Kidney (tissue), 13 donors: ENCODE measurements at regions not wholly inside any gene's neighbourhood (a gene's known extent, or its start where the extent isn't known, plus 50 kb on each side); places are given as distances from the start of the nearest gene placed in this dataset.

Experiments used
- DNase-seq, 5 donors: peaks; one replicate each; pipeline ENCODE4 v3.0.0-alpha.2; 2013 to 2020
- FAIRE-seq: peaks from 2 replicates; lab custom pipeline; 2012; peaks lifted over from hg19 to GRCh38; lab: Jason Lieb, UNC
- H3K27ac ChIP-seq, 2 donors: one replicate each; pipeline ENCODE4 v1.7.0; 2013; ENCODE audit warnings: low read depth in 2 of 2, low read length in 2 of 2, inconsistent platforms in 1 of 2
- H3K27me3 ChIP-seq: one replicate; pipeline ENCODE4 v1.7.1; 2013; ENCODE audit warnings: low read length, inconsistent platforms; ENCODE audit not compliant: control insufficient read depth, insufficient read depth
- H3K36me3 ChIP-seq, 3 donors: one replicate each; pipeline versions ENCODE4 v1.7.0 to v1.7.1; 2013; ENCODE audit warnings: low read length in 3 of 3, control low read depth in 1 of 3, inconsistent platforms in 1 of 3; ENCODE audit not compliant: insufficient read depth in 3 of 3, control insufficient read depth in 2 of 3
- H3K4me1 ChIP-seq, 3 donors: one replicate each; pipeline versions ENCODE4 v1.7.0 to v1.7.1; 2013; ENCODE audit warnings: low read length in 3 of 3, inconsistent platforms in 1 of 3, low read depth in 1 of 3; ENCODE audit not compliant: control insufficient read depth in 2 of 3, insufficient read depth in 2 of 3
- H3K4me3 ChIP-seq, 3 donors: one replicate each; pipeline versions ENCODE4 v1.7.0 to v1.8.1; 2013; ENCODE audit warnings: low read length in 3 of 3, control low read depth in 1 of 3, inconsistent platforms in 1 of 3
- H3K9ac ChIP-seq, 3 donors: one replicate each; pipeline versions ENCODE4 v1.7.0 to v1.7.1; 2013; ENCODE audit warnings: low read length in 3 of 3, control low read depth in 1 of 3, inconsistent platforms in 1 of 3
- H3K9me3 ChIP-seq, 3 donors: one replicate each; pipeline versions ENCODE4 v1.7.0 to v1.7.1; 2013; ENCODE audit warnings: low read length in 3 of 3, control low read depth in 1 of 3, inconsistent platforms in 1 of 3; ENCODE audit not compliant: control insufficient read depth in 2 of 3, insufficient read depth in 1 of 3
- intact Hi-C: fragments of 100-400 bp; cut with DNase I; formaldehyde crosslinking; loops from one replicate; pipeline ENCODE4 v1.11.1; 2022
- TF ChIP-seq, protein P1 (sequence below): IDR thresholded peaks from 3 replicates; pipeline ENCODE4 v1.5.1; 2012; ENCODE audit warnings: mild to moderate bottlenecking, moderate library complexity, borderline replicate concordance; ENCODE audit not compliant: insufficient read depth; ENCODE audit errors: extremely low read depth
- donor health status: control.
- donor health status: control.
- donor health status: control.
- donor health status: control.
- donor health status: control.
- donor health status: DM: yes; HTN: yes; CAD: no.
- donor health status: Normal renal cell carcinoma (clear cell type).

DNA sequence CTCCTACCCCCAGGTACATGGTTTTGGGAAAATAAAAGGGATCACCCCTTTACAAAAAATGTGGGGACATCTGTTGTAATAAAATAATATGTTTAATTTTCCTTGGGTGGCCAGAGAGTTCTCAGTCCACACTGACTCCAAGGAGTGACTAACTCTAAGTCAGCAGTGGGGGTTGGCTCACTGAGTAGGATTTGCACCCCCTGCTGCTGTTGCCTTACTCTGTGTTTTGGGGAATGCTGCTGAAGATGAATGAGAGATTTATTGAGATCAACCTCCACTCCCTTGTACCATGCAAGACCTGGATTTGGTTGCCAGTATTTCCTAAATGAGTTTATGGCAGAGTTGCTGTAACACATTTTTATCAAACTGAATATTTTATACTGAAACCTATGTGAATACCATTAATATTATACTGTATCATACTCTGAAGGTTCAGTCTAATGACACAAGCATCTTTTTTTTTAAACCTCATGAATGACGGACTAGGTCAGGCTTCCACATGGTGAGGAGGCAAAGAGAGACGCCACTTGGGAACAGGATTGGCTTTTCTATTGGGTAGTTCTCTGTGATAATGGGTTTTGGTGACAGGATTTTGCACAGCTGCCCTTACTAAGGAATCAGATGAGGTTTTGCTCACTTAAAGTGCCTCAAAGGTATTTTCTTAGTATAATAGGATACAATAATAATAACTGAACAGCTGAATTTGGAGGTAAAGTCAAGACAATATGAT, 121.3 kb upstream of the OSMR start:
- TF ChIP-seq, protein P1, sequence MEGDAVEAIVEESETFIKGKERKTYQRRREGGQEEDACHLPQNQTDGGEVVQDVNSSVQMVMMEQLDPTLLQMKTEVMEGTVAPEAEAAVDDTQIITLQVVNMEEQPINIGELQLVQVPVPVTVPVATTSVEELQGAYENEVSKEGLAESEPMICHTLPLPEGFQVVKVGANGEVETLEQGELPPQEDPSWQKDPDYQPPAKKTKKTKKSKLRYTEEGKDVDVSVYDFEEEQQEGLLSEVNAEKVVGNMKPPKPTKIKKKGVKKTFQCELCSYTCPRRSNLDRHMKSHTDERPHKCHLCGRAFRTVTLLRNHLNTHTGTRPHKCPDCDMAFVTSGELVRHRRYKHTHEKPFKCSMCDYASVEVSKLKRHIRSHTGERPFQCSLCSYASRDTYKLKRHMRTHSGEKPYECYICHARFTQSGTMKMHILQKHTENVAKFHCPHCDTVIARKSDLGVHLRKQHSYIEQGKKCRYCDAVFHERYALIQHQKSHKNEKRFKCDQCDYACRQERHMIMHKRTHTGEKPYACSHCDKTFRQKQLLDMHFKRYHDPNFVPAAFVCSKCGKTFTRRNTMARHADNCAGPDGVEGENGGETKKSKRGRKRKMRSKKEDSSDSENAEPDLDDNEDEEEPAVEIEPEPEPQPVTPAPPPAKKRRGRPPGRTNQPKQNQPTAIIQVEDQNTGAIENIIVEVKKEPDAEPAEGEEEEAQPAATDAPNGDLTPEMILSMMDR, result no peak
- Histone ChIP-seq H3K27me3 (no peaks in the 10 kb centered on the region), H3K27ac (no peak overlapping the region), H3K9me3 (no peaks in the 10 kb centered on the region), H3K4me3 (no peak overlapping the region), H3K4me1 (peaks cover 0 to 2% (median 0%) of the 10 kb centered on the region in 3 donors), H3K36me3 (no peaks in the 10 kb centered on the region), H3K9ac (no peak overlapping the region)
- DNase-seq, result no peak
- no peak for FAIRE-seq
- intact Hi-C loops, result no loop called here

DNA sequence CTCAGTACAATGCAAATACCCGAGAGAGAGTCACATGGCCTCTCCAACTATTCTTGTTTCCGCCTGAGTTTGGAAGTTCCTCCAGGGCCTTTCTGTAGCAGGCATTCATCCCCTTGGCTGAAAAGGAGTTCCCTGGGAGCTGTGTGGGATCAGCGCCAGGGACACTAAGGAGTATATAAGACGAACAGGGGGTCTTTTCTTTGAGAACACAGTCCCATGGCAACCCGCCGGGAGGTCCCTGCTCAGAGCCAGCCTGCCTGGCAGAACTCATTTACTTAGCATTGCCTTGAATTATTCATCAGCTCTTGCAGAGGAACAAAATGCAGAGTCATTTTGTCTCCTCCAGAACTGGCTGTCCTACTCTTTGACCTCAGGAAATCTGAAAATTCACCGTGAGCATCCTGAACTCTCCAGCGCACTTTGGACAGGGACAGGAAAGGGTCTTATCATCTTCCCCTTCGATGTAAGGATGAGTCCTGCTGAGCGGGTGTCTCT, 120.4 kb upstream of the OSMR start:
- TF ChIP-seq, protein P1, result no peak

DNA sequence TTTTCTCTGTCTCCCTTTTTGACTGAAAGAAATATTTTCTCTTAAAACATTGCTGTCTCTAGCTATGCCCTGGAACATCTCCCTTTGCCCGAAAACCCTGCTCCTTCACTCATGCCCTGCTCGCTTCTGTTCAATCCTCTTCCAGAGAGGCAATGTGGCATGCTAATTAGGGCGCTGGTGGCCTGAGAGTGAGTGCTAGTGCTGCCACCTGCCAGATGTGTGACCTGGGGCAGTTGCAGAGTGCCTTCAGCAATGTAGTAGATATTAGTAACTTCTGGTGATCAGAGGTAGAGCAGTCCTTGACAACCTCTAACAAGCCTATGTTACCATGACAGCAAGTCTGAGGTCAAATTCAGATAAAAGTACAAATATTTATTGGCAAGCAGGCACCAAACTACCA, 119.5 kb upstream of the OSMR start:
- Histone ChIP-seq H3K27me3 (no peaks in the 10 kb centered on the region), H3K4me3 (no peak overlapping the region), H3K4me1 (peaks cover 0 to 2% (median 0%) of the 10 kb centered on the region in 3 donors), H3K9ac (no peak overlapping the region), H3K36me3 (no peaks in the 10 kb centered on the region), H3K9me3 (no peaks in the 10 kb centered on the region), H3K27ac (no peak overlapping the region)
- FAIRE-seq, result no peak
- TF ChIP-seq, protein P1, result no peak
- intact Hi-C loops, result no loop called here
- DNase-seq, result no peak

More for the DNA sequence above, 120.4 kb upstream of the OSMR start:
- H3K4me1 ChIP-seq, result peaks cover 0 to 2% (median 0%) of the 10 kb centered on the region in 3 donors
- no peak overlapping the region for H3K4me3 ChIP-seq
- no peaks in the 10 kb centered on the region for H3K27me3 ChIP-seq
- intact Hi-C loops, result no loop called here
- no peak for DNase-seq
- no peak for FAIRE-seq
- no peak overlapping the region for H3K9ac ChIP-seq
- H3K9me3 ChIP-seq, result no peaks in the 10 kb centered on the region
- H3K36me3 ChIP-seq, result no peaks in the 10 kb centered on the region
- no peak overlapping the region for H3K27ac ChIP-seq
